Transverse colon (tissue), 3 donors: ENCODE measurements at regions not wholly inside any gene's neighbourhood (a gene's known extent, or its start where the extent isn't known, plus 50 kb on each side); places are given as distances from the start of the nearest gene placed in this dataset.

ENCODE experiments used
- CTCF ChIP-seq, 5 experiments: fragments of 200-600 bp in 3 of 5; fragments of 450-650 bp in 2 of 5; sonication (generic) in 3 of 5; IDR thresholded peaks; 1 replicate in 2 of 5; 2 replicates in 3 of 5; pipeline ENCODE4 v1.5.1; 2016 to 2017; ENCODE audit warnings: antibody characterized with exemption in 5 of 5, inconsistent platforms in 3 of 5, mild to moderate bottlenecking in 2 of 5, moderate library complexity in 1 of 5
- EP300 ChIP-seq: sonication (generic); formaldehyde crosslinking; IDR thresholded peaks from one replicate; pipeline ENCODE4 v1.6.1; 2017; ENCODE audit warnings: antibody characterized with exemption, low read depth
- POLR2A ChIP-seq: fragments of 450-650 bp; IDR thresholded peaks from one replicate; pipeline ENCODE4 v1.6.1; 2016; ENCODE audit warnings: antibody characterized with exemption, mild to moderate bottlenecking, moderate library complexity

- no peak for TF ChIP-seq EP300
- TF ChIP-seq CTCF (IDR thresholded peaks at IDR 0.05), result no peak
- TF ChIP-seq POLR2A, result no peak
Observed at GRCh38 chr14:58780185-58780584, 142.4 kb downstream of the DACT1 start.
